Thoracic aorta (tissue), 2 donors: ENCODE measurements at regions not wholly inside any gene's neighbourhood (a gene's known extent, or its start where the extent isn't known, plus 50 kb on each side); places are given as distances from the start of the nearest gene placed in this dataset.
"Not testable (repeated sequence)": the region's sequence is repeated elsewhere in the genome, so short reads cannot be mapped to it uniquely, and the experiment has no call there.

Source experiments
- ATAC-seq: fragments of 150-250 bp; one replicate; pipeline ENCODE4 v1.8.0; 2017; ENCODE audit warnings: low read depth; ENCODE audit not compliant: insufficient number of reproducible peaks, low FRiP score
- DNase-seq: peaks from one replicate; pipeline ENCODE4 v3.0.0-alpha.2; 2020; ENCODE audit warnings: low spot score
- H3K27ac ChIP-seq, 2 donors: fragments of 200-600 bp; sonication (generic); 1 replicate in 1 of 2; 2 replicates in 1 of 2; pipeline ENCODE4 v1.5.1; 2016; ENCODE audit warnings: mild to moderate bottlenecking in 2 of 2, moderate library complexity in 2 of 2
- H3K27me3 ChIP-seq: fragments of 200-600 bp; sonication (generic); replicated peaks from 2 replicates; pipeline ENCODE4 v1.6.0; 2016; ENCODE audit warnings: mild to moderate bottlenecking; ENCODE audit not compliant: insufficient read depth
- H3K36me3 ChIP-seq: fragments of 200-600 bp; sonication (generic); one replicate; pipeline ENCODE4 v1.5.1; 2016
- H3K4me1 ChIP-seq, 2 donors: fragments of 200-600 bp; sonication (generic); 1 replicate in 1 of 2; 2 replicates in 1 of 2; pipeline versions ENCODE4 v1.5.1 to v1.6.0; 2016; ENCODE audit warnings: low read depth in 2 of 2, mild to moderate bottlenecking in 1 of 2; ENCODE audit not compliant: control insufficient read depth in 1 of 2
- H3K4me3 ChIP-seq: fragments of 200-600 bp; sonication (generic); 2 replicates; pipeline ENCODE4 v1.5.1; 2016; ENCODE audit warnings: mild to moderate bottlenecking
- H3K9me3 ChIP-seq: fragments of 200-600 bp; sonication (generic); 2 replicates; pipeline ENCODE4 v1.5.1; 2016
- TF ChIP-seq, protein P1 (sequence below): fragments of 200-600 bp; sonication (generic); IDR thresholded peaks from one replicate; pipeline ENCODE4 v1.5.1; 2019; ENCODE audit warnings: antibody characterized with exemption

DNA sequence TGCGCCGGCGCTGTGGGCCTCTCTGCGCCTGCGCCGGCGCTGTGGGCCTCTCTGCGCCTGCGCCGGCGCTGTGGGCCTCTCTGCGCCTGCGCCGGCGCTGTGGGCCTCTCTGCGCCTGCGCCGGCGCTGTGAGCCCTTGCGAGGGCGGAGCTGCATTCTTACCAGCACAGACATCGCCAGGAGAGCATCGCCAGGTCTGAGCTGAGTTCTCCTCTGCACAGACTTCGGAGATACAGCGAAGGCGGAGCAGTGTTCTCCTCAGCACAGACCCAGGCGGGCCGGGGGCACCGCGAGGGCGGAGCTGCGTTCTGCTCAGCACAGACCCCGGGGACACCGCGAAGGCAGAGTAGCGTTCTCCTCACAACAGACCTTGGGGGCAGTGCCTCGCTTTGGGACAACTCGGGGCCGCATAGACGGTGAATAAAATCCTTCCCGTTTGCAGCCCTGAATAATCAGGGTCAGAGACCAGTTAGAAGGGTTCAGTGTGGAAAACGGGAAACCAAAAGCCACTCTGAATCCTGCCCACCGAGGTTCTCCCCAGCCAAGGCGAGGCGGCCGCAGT lies 1268.1 kb downstream of the FOXD4L5 start:
- DNase-seq, ATAC-seq, H3K27ac ChIP-seq, H3K4me1 ChIP-seq, H3K9me3 ChIP-seq, H3K27me3 ChIP-seq, H3K36me3 ChIP-seq: not testable (repeated sequence)
- peak overlapping the region; percentile 64 for H3K4me3 ChIP-seq

GRCh38 chr9:64016246-64016645 lies 1268.8 kb downstream of the FOXD4L5 start:
- H3K27me3 ChIP-seq, H3K9me3 ChIP-seq, DNase-seq, H3K36me3 ChIP-seq, ATAC-seq, H3K27ac ChIP-seq, H3K4me1 ChIP-seq: not testable (repeated sequence)
- peak overlapping the region; percentile 62 for H3K4me3 ChIP-seq

GRCh38 chr9:64015136-64015535 lies 1269.9 kb downstream of the FOXD4L5 start:
- TF ChIP-seq, protein P1, sequence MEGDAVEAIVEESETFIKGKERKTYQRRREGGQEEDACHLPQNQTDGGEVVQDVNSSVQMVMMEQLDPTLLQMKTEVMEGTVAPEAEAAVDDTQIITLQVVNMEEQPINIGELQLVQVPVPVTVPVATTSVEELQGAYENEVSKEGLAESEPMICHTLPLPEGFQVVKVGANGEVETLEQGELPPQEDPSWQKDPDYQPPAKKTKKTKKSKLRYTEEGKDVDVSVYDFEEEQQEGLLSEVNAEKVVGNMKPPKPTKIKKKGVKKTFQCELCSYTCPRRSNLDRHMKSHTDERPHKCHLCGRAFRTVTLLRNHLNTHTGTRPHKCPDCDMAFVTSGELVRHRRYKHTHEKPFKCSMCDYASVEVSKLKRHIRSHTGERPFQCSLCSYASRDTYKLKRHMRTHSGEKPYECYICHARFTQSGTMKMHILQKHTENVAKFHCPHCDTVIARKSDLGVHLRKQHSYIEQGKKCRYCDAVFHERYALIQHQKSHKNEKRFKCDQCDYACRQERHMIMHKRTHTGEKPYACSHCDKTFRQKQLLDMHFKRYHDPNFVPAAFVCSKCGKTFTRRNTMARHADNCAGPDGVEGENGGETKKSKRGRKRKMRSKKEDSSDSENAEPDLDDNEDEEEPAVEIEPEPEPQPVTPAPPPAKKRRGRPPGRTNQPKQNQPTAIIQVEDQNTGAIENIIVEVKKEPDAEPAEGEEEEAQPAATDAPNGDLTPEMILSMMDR, result no peak
- no peaks in the 10 kb centered on the region for H3K9me3 ChIP-seq
- no peak overlapping the region for H3K27ac ChIP-seq
- H3K27me3 ChIP-seq, result no peaks in the 10 kb centered on the region
- H3K4me3 ChIP-seq, result no peak overlapping the region
- no peaks in the 10 kb centered on the region for H3K36me3 ChIP-seq
- no peaks in the 10 kb centered on the region for H3K4me1 ChIP-seq
- no peak for DNase-seq
- ATAC-seq, result no peak

- not testable (repeated sequence) for DNase-seq, H3K9me3 ChIP-seq, H3K27ac ChIP-seq, H3K36me3 ChIP-seq, ATAC-seq, H3K4me3 ChIP-seq, H3K27me3 ChIP-seq, H3K4me1 ChIP-seq
Measured at GRCh38 chr9:64014386-64015091, 1270.5 kb downstream of the FOXD4L5 start.

DNA sequence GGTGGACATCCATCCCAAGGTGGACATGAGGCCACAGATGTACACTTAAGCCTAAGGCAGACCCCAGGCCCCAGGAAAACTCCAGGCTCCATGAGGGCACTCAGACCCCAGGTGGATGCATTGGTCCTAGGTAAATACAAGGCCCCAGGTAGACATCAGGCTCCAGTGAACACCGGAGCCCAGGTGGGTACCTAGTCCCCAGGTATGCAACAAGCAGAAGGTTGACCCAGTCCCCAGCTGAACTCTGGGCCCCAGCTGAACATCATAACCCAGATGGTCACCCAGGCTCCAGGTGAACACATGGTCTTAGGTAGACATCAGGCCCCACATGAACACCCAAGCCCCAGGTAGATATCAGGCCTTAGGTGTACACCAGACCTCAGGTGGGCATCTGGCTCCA lies 1271.9 kb downstream of the FOXD4L5 start:
- not testable (repeated sequence) for ATAC-seq, H3K27ac ChIP-seq, H3K4me1 ChIP-seq, H3K27me3 ChIP-seq, H3K4me3 ChIP-seq, H3K36me3 ChIP-seq, DNase-seq, H3K9me3 ChIP-seq

GRCh38 chr9:64012014-64012413 lies 1273.0 kb downstream of the FOXD4L5 start:
- not testable (repeated sequence) for ATAC-seq, DNase-seq, H3K27ac ChIP-seq, H3K36me3 ChIP-seq, H3K4me1 ChIP-seq, H3K4me3 ChIP-seq, H3K9me3 ChIP-seq, H3K27me3 ChIP-seq

- not testable (repeated sequence) for H3K27me3 ChIP-seq, ATAC-seq, H3K9me3 ChIP-seq, H3K36me3 ChIP-seq, H3K27ac ChIP-seq, DNase-seq, H3K4me3 ChIP-seq, H3K4me1 ChIP-seq
Measured at GRCh38 chr9:63979741-63980140, 1305.3 kb downstream of the FOXD4L5 start.
